GM12878 (cell line): ENCODE measurements at regions not wholly inside any gene's neighbourhood (a gene's known extent, or its start where the extent isn't known, plus 50 kb on each side); places are given as distances from the start of the nearest gene placed in this dataset.

Experiments
- ATAC-seq: fragments of 200-7000 bp; cut with Tn5 transposase; 3 replicates; pipeline ENCODE4 v1.9.1; 2020; ENCODE audit warnings: mild to moderate bottlenecking, moderate library complexity
- BruUV-seq: library from RNA; stranded (reverse); fragments of 400-500 nt; replicated peaks from 2 replicates; lab custom pipeline; 2021; lab: Mats Ljungman, UMichigan
- CTCF ChIA-PET: fragments of 300-600 bp; sonication (Branson Sonifier 250); formaldehyde crosslinking; extraction: SDS; loops from one replicate; lab custom pipeline; 2021; ENCODE audit warnings: inconsistent platforms; lab: Yijun Ruan, JAX
- POLR2A ChIA-PET: fragments of 350-600 bp; formaldehyde crosslinking; extraction: SDS; loops from one replicate; lab custom pipeline; 2021; ENCODE audit warnings: inconsistent platforms; lab: Charles Lee
- RAD21 ChIA-PET: fragments of 300-600 bp; sonication (Branson Sonifier 250); formaldehyde crosslinking; loops from one replicate; lab custom pipeline; 2023; ENCODE audit warnings: antibody characterized with exemption; ENCODE audit not compliant: unreplicated experiment; lab: Charles Lee
- SMC1A ChIA-PET: fragments of 300-600 bp; sonication (Branson Sonifier 250); formaldehyde crosslinking; loops from one replicate; lab custom pipeline; 2023; ENCODE audit not compliant: unreplicated experiment, uncharacterized antibody; lab: Charles Lee
- DNase-seq: peaks from one replicate; pipeline ENCODE4 v3.0.0-alpha.2; 2011; ENCODE audit warnings: low read depth, low spot score
- FAIRE-seq: peaks from 3 replicates; lab custom pipeline; 2011; peaks lifted over from hg19 to GRCh38; lab: Jason Lieb, UNC
- H2AFZ ChIP-seq: 2 replicates; pipeline ENCODE4 v1.6.0; 2011; ENCODE audit warnings: low read depth, low read length, control low read depth; ENCODE audit not compliant: control insufficient read depth
- H3K27ac ChIP-seq: 2 replicates; pipeline ENCODE4 v1.5.1; 2011; ENCODE audit warnings: control low read depth; ENCODE audit not compliant: control insufficient read depth, insufficient read depth
- H3K27me3 ChIP-seq, 2 experiments: replicated peaks in 1 of 2; 2 replicates each; pipeline versions ENCODE4 v1.6.0 to v1.6.1; 2011; ENCODE audit warnings: low read length in 1 of 2; ENCODE audit not compliant: control insufficient read depth in 2 of 2, insufficient read depth in 2 of 2
- H3K36me3 ChIP-seq, 2 experiments: 2 replicates each; pipeline ENCODE4 v1.5.1; 2011; ENCODE audit warnings: low read length in 1 of 2; ENCODE audit not compliant: control insufficient read depth in 2 of 2, insufficient read depth in 2 of 2
- H3K4me1 ChIP-seq: 2 replicates; pipeline ENCODE4 v1.6.1; 2011; ENCODE audit warnings: mild to moderate bottlenecking, low read length, moderate library complexity, mixed read lengths; ENCODE audit not compliant: control insufficient read depth, insufficient read depth
- H3K4me2 ChIP-seq: 2 replicates; pipeline ENCODE4 v1.6.0; 2011; ENCODE audit warnings: control low read depth; ENCODE audit not compliant: control insufficient read depth, insufficient read depth
- H3K4me3 ChIP-seq: fragments of 200-600 bp; sonication (generic); 2 replicates; pipeline ENCODE4 v1.5.1; 2016
- H3K79me2 ChIP-seq: 2 replicates; pipeline ENCODE4 v1.6.0; 2011; ENCODE audit warnings: low read length; ENCODE audit not compliant: control insufficient read depth, insufficient read depth
- H3K9ac ChIP-seq: 2 replicates; pipeline ENCODE4 v1.8.0; 2011; ENCODE audit warnings: low read length, control low read depth, mixed read lengths; ENCODE audit not compliant: control insufficient read depth, insufficient read depth
- H3K9me3 ChIP-seq: replicated peaks from 3 replicates; pipeline ENCODE4 v1.5.1; 2011; ENCODE audit warnings: mild to moderate bottlenecking, low read length; ENCODE audit not compliant: control insufficient read depth, insufficient read depth
- H4K20me1 ChIP-seq: 2 replicates; pipeline ENCODE4 v1.6.0; 2011; ENCODE audit not compliant: control insufficient read depth, insufficient read depth
- ATF7 ChIP-seq: fragments of 450-650 bp; IDR thresholded peaks from 2 replicates; pipeline ENCODE4 v1.6.1; 2016; ENCODE audit warnings: low read depth, mild to moderate bottlenecking
- BCL11A ChIP-seq: IDR thresholded peaks from 2 replicates; pipeline ENCODE4 v1.6.1; 2011; ENCODE audit warnings: low read depth, low read length
- E2F8 ChIP-seq: fragments of 450-650 bp; IDR thresholded peaks from 2 replicates; pipeline ENCODE4 v1.6.1; 2018; ENCODE audit warnings: mild to moderate bottlenecking, low read depth, moderate library complexity; ENCODE audit not compliant: partially characterized antibody
- MEF2B ChIP-seq: fragments of 450-650 bp; IDR thresholded peaks from 2 replicates; pipeline ENCODE4 v1.6.1; 2018; ENCODE audit warnings: mild to moderate bottlenecking, moderate library complexity; ENCODE audit not compliant: partially characterized antibody, poor library complexity, severe bottlenecking
- NR2C2 ChIP-seq: IDR thresholded peaks from 2 replicates; pipeline ENCODE4 v1.6.1; 2011; ENCODE audit warnings: borderline replicate concordance, low read depth; ENCODE audit not compliant: control insufficient read depth, insufficient read length
- SRF ChIP-seq, 2 experiments: IDR thresholded peaks; 2 replicates each; pipeline ENCODE4 v1.6.1; 2011; ENCODE audit warnings: low read depth in 2 of 2, low read length in 2 of 2, mild to moderate bottlenecking in 1 of 2, moderate library complexity in 1 of 2
- TCF12 ChIP-seq: IDR thresholded peaks from 2 replicates; pipeline ENCODE4 v1.6.1; 2011; ENCODE audit warnings: low read depth, mild to moderate bottlenecking, low read length
- ZBTB33 ChIP-seq: fragments of 450-650 bp; IDR thresholded peaks from 2 replicates; pipeline ENCODE4 v1.6.1; 2017; ENCODE audit warnings: mild to moderate bottlenecking
- WGBS: methylation state at CpG from one replicate; pipeline ENCODE4 v1.1.6; 2016; ENCODE audit warnings: low lambda C conversion rate; ENCODE audit not compliant: insufficient replicate concordance, insufficient coverage; ENCODE audit errors: missing lambda C conversion rate; 5-methylcytosine and 5-hydroxymethylcytosine counted together
- in situ Hi-C: fragments of 300-500 bp; cut with MboI; formaldehyde crosslinking; loops from 9 replicates; pipeline ENCODE4 v1.14.3; 2018; ENCODE audit warnings: mixed read lengths
- intact Hi-C: fragments of 100-400 bp; cut with micrococcal nuclease; formaldehyde crosslinking; loops from one replicate; pipeline ENCODE4 v1.14.2; 2022; ENCODE audit not compliant: unreplicated experiment
- TF ChIP-seq, protein P1 (sequence below): fragments of 450-650 bp; formaldehyde crosslinking; IDR thresholded peaks from 2 replicates; pipeline ENCODE4 v1.4.0; 2022; ENCODE audit warnings: mild to moderate bottlenecking, moderate library complexity

DNA sequence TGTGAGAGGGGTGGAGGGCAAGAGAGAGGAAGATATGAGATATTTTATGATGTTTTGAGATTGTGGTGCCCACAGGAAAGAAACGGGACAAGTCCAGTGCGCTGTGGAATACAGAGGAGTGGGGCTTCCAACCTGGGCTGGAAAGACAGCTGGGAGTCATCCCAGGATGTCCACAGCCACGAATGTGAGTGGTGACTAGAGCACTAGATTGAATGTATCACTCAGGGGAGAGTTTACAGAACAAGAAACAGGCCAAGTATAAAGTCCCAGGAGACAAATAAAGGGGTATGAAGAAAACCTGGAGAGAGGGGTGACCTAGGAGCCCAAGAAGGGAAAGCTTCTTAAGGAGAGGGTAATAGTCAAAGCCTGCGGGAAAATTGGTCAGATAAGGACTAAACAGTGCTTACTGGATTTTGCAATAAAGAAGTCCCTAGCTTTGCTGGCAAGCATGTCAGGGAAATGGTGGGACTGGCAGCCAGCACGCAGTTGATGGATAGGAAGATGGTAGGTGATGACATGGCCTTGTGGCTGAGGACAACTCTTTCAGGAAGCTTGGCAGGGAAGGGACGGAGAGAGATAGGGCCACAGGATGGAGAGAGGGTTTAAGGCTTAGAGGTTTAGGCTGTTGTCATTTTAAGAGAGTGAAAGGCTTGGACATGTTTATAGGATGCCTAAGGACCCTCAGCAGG, 114.5 kb downstream of the AXIN2 start (continued):
- TF ChIP-seq, protein P1, sequence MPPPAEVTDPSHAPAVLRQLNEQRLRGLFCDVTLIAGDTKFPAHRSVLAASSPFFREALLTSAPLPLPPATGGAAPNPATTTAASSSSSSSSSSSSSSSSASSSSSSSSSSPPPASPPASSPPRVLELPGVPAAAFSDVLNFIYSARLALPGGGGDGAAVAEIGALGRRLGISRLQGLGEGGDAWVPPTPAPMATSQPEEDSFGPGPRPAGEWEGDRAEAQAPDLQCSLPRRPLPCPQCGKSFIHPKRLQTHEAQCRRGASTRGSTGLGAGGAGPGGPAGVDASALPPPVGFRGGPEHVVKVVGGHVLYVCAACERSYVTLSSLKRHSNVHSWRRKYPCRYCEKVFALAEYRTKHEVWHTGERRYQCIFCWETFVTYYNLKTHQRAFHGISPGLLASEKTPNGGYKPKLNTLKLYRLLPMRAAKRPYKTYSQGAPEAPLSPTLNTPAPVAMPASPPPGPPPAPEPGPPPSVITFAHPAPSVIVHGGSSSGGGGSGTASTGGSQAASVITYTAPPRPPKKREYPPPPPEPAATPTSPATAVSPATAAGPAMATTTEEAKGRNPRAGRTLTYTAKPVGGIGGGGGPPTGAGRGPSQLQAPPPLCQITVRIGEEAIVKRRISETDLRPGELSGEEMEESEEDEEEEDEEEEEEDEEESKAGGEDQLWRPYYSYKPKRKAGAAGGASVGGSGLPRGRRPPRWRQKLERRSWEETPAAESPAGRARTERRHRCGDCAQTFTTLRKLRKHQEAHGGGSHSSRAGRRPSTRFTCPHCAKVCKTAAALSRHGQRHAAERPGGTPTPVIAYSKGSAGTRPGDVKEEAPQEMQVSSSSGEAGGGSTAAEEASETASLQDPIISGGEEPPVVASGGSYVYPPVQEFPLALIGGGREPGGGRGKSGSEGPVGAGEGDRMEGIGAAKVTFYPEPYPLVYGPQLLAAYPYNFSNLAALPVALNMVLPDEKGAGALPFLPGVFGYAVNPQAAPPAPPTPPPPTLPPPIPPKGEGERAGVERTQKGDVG (CRISPR knock-in tag) = no peak
- no peak for TF ChIP-seq E2F8
- TF ChIP-seq ATF7 = no peak
- no peak for TF ChIP-seq SRF (IDR thresholded peaks at IDR 0.05; ENCODE audit: low read depth in 2 of 2, low read length in 2 of 2)
- TF ChIP-seq, all 136 proteins: peak for 0

DNA sequence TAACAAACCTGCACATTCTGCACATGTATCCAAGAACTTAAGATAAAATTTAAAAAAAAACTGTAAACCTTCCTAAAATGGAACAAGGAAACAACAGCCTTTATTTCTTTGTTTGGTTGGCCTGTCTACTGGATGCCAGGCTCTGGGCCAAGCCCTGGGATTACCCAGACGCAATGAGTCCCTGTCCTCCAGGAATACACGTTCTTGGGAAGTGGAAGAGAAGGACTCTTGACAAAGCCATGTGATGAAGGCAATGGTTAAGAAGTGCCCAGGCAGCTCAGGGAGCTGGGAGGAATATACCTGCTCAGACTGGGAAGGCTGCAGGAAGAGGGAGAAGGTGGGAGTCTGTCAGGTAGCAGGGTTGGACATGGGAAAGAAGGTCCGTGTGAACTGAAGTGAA, 115.4 kb downstream of the AXIN2 start:
- H3K27me3 ChIP-seq = peaks cover 0 to 2% of the 10 kb centered on the region in 2 experiments; a peak in 2 of 4 replicates
- no peak overlapping the region for H3K9ac ChIP-seq
- 30% methylated on average over 3 of the region's 3 CpGs for WGBS
- ChIA-PET RAD21 (no interaction called here), POLR2A (no interaction called here), CTCF (no interaction called here), SMC1A (no interaction called here)
- H3K4me1 ChIP-seq = no peaks in the 10 kb centered on the region
- no peak for ATAC-seq
- no TSS peak for BruUV-seq
- in situ Hi-C loops (no loop called here), intact Hi-C loops (no loop called here)
- no peaks in the 10 kb centered on the region for H3K79me2 ChIP-seq
- H4K20me1 ChIP-seq = no peaks in the 10 kb centered on the region
- no peak overlapping the region for H3K4me2 ChIP-seq
- no peak overlapping the region for H2AFZ ChIP-seq
- DNase-seq = no peak
- no peak for FAIRE-seq
- H3K4me3 ChIP-seq = no peak overlapping the region
- TF ChIP-seq MEF2B (no peak), ZBTB33 (no peak), TCF12 (no peak), BCL11A (no peak), NR2C2 (no peak)
- no peaks in the 10 kb centered on the region for H3K36me3 ChIP-seq
- no peak overlapping the region for H3K27ac ChIP-seq
- no peaks in the 10 kb centered on the region; the same call in 2 of the 3 replicates for H3K9me3 ChIP-seq
